IPS DF 4.7 (cell line): ENCODE measurements at regions not wholly inside any gene's neighbourhood (a gene's known extent, or its start where the extent isn't known, plus 50 kb on each side); places are given as distances from the start of the nearest gene placed in this dataset.

Experiments used
- DNase-seq: peaks from one replicate; pipeline ENCODE4 v3.0.0-alpha.2; 2013; ENCODE audit warnings: low spot score; ENCODE audit errors: extremely low read depth

DNA sequence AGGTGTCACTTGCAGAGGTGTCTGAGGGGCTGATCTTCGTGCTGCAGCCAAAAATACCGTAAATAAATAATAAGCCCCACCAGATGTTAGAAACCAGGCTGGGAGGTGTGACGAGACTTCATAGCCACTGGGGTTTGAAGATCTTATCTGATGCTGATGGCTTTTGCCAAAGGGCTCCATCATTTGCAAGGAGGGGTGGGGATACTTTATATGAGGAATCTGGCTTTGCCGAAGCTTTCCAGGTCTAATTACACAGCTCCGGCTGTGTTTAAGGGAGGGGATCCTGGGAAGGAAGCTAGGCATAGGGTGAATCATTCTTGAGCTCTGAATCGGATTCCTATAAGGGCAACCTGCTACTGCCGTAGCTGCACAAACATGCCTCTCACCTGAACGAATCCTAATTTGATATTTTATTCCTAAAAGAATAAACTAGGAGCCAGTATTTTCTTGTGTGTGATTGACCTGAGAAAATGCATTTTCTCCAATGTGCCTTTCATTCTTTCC is 249.6 kb downstream of the SOD2 start:
- no peak for DNase-seq

DNA sequence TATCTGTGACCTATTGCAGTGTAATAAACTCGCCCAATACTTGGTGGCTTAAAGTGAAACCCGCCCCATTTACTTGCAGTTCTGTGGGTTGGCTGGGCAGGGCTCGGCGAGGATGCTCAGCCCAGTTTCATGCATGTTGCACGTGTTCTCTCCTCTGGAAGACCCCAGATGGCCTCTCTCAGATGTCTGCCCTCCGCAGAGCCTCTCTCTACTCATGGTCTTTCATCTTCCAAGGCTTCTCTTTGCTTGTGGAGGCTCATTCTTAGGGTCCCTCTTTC is 251.4 kb downstream of the SOD2 start:
- DNase-seq: no peak

DNA sequence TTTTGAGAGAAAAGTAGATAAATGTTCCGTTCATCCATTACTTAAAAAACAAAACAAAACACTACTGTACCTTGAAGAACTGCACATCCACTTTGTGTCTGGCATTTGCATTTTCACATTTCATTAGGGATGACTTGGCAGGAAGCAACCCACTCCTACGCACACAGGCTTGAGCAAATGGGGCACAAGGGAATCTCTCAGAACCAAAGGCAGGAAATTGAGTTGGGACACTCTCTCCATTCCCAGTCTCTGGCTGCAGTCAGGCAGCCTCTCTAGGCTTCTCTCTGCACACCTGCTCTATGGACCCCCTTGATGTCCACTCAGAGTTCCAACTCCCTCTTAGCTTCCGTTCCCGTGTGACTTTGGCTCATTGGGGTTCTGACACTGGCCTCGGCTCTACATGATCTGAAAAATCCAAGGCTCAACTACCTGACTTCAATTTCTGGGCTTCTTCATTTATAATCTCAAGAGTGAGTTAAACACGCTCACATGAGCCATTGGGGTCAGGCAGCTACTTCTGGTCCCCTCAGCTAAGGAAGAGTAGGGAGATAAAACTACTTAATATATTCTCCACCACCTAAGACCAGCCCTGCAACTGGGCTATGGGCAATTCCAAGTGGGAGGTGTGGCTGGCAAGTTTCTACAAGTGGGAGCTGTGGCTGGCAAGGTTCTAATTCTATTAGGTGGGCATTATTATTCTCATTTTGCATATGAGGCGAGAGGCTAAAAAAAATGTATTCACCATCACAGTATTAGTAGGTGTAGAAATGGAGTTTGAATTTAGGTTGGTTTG is 251.9 kb downstream of the SOD2 start:
- DNase-seq: no peak

DNA sequence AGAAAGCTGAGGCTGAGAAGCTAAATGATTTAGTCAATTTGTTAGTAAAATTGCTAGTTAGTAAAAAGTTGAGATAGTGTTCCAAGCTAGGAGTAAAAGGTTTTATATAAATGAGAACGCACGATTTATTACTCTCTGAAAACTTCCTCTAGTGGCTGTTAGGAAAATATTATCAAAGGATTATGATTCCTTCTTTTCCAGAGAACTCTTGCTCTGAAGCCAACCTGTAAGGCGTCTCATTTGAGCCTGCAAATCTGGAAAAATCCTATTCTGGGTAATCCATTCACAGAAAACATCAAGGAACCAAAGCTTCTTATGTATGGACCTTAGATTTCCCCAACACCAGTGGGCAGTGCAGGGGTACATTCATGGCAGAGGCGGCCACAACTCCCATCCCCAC is 252.7 kb downstream of the SOD2 start:
- no peak for DNase-seq

DNA sequence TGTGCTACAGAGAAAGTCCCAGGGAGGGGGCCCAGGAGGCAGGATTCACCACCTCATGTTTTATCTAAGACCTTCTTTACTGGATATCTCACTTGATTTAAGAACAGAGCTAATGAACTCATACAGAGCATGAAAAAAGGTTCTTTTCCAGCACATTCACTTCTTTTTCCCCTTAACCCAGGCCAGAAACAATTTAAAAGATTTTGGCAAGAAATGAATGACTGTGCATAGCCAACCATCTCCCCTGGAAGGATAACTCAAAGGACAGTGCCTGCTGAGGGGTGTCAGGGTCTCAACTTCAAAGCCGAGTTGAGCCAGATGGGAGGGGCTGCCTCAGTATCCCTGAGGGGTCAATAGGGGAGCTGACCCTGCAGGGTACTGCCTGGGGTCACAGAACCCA is 253.4 kb downstream of the SOD2 start:
- no peak for DNase-seq

DNA sequence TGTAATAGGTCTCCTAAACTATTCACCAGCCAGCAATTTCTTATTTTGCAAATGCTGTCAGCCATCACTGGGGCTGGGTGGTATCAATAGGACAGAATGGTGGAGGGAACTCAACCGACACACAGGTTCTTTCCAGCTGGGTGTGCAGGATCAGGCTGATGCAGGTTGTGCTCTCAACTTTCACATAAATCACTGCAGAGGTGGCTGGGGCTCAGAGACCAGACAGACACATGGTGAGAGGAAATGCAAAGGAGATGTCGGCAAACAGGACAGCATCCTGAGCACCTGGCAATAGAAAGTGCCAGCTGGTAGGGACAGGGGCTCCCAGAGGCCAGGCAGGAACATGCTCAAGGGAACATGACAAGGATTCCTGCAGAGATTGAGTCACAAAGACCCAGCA is 254.9 kb downstream of the SOD2 start:
- no peak for DNase-seq

DNA sequence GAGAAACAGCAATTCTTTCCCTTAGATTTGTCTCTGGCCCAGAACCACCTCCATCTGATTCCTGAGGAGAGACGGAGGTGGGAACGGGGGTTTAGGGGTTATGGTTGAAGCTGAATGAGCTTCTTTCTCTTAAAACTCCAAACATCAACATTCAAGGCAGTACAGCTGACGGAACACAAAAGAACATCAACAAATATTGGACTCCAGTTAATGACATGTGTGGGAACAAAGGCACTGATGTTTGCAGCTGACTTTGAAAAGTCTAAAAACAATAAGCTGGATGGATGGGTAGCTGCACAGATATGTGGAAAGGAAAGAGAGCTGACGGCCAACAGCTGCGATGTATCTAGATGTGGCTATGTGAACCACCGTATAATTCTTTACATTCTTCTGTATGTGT is 256.5 kb downstream of the SOD2 start:
- DNase-seq: no peak

DNA sequence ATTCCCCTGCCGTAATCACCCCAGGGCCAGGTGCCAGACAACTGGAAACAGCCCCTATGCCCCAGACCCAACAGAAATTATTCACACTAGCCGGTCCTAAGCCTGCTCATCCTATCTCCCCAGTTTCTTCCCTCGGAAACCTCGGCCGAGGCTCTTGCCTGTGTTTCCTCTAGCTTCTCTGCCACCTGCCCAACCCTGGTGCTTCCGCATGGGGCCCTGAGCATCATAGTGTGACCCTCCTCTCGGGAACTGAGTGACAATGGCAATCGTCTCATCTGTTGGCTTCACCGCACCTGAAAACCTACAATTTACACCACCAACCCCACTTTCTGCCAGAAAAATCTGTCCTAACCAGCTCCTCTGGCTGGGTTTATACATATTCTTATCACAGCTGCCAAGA is 257.3 kb downstream of the SOD2 start:
- DNase-seq: no peak

DNA sequence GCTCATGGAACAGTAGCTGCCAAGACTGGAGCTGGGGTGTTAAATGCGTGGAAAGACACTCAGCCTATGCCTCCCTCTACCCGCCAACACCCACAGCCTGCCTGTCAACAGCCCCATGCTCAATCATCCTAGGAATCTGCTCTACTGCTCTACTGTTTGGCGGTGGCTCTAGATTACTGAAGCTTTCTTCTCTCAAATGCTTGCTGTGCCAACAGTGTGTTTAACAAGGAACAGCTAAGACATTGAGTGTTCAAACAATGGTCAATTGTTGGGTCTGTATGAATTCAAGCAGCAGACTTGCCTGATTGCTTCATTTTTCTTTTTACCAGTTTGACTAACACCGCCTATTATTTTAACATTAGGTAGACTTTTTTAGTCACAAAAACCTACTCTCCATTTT is 258.6 kb downstream of the SOD2 start:
- DNase-seq: no peak

DNA sequence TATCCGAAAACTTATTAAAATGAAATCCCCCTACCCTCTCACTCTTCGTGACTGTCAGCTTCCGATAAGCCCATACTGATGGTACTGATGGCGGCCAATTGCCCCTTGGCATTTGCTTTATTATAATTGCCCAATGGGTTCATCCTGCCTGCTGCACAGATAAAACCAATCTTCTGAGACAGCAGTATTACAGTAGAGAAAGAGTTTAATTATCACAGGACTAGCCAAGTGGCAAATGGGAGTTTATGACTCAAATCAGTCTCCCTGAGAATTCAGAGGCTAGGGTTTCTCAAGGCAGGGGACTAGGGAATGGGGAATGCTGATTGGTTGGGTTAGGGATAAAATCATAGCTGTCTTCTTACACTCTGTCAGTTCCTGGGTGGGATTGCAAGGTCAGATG is 259.5 kb downstream of the SOD2 start:
- no peak for DNase-seq

DNA sequence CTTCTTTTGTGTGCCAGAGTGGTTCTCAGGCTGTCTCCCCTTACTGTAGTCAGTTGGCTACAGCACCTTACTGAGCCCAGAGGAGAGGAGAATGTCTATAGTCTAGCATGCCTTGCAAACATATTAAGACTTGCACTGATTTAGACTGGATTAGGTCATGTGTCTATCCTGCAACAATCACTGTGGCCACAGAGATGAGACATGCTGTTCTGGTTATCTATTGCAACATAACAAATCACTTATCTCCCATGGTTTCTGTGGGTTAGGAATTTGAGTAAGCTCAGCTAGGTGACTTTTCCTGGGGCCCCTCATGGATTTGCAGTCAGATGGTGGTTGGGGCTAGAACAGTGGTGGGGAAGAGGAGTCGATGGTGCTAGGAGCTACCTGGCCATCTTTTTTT is 261.3 kb downstream of the SOD2 start:
- DNase-seq: no peak

DNA sequence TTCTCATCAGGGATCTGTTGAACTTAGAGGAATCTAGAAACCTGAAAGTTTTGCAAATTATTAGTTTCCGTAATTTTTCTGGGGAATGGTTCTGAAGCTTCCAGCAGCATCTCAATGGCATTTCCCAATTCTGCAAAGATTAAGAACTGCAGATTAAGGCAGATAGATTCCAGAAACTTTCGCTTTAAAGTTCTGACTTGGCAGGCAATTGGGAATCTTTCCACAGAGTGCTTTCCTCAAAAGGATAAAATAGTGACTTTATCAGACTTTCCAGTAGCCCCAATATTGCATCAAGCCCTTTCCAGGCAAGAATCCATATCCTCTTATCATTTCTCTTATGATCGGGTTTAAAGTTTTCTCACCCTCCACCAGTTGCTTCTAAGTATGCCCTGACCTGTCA is 261.1 kb downstream of the FNDC1 start:
- no peak for DNase-seq

DNA sequence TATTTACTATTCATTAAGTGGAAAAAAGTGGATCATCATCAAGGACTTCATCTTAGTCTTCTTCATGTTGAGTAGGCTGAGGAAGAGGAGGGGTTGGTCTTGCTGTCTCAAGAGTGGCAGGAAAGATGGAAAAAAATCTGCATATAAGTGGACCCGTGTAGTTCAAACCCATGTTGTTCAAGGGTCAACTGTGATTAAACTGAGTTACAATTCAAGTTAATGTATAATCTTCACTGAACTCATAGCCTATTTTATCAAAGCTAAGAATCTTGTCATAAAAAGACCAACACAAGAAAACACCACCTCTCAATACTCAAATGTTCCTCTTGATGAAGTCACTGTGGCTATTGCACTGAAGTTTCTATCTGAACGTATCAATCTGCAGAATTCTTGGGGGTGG is 260.2 kb downstream of the FNDC1 start:
- no peak for DNase-seq

DNA sequence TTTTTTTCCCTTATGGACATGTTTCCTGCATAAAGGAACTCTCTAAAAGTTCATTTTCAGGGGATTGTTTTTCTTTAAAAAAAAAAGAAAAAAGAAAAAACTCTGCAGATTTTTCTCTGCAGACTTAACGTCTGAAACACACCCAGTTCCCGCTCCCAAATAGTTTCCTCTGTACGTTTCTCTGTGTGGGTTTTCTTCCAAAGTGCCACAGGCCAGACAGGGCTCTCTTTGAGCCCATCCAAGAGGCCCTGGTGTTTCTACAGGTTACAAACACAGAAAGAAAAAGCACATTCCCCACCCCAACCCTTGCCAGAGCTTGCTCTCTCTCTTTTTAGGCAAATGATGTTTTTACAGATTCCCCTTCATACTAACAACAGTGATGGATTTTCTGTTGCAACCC is 258.6 kb downstream of the FNDC1 start:
- DNase-seq: no peak

DNA sequence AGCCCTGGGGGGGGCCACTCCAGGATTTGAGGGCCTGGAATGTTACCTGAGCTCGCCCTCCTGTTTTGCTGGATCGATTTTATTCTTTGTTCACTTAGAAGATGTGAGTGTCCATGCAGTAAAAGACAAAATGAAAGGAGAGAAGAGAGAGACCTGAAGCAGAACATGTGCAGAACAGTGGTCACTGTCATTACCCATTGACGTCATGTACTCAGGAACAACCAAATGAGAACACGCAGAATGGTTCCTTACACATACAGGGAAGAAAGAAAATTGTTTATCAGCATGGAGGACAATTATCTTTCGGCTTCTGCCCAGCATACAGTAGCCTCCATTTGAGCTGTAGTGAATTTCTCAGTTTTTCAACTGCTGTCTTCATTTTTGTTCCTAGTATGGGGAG is 258.1 kb downstream of the FNDC1 start:
- no peak for DNase-seq

DNA sequence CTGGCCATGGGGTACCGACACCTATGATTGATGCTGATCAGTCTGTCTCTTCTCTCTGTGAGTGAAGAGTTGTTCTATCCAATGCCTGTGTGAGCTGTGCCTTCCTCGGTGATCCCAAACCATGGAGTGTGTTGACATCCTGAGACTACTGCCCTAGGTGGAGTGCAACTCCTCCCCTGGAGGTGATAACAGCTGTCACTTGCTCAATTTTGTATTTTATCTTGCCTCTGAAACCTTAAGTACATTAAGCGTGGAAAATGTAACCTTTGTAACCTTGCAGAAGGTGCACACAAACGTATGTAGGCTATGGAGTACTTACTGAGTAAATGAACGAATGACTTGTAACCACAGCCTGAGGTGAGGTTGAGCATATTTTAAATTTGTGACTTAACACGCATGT is 256.2 kb downstream of the FNDC1 start:
- no peak for DNase-seq

DNA sequence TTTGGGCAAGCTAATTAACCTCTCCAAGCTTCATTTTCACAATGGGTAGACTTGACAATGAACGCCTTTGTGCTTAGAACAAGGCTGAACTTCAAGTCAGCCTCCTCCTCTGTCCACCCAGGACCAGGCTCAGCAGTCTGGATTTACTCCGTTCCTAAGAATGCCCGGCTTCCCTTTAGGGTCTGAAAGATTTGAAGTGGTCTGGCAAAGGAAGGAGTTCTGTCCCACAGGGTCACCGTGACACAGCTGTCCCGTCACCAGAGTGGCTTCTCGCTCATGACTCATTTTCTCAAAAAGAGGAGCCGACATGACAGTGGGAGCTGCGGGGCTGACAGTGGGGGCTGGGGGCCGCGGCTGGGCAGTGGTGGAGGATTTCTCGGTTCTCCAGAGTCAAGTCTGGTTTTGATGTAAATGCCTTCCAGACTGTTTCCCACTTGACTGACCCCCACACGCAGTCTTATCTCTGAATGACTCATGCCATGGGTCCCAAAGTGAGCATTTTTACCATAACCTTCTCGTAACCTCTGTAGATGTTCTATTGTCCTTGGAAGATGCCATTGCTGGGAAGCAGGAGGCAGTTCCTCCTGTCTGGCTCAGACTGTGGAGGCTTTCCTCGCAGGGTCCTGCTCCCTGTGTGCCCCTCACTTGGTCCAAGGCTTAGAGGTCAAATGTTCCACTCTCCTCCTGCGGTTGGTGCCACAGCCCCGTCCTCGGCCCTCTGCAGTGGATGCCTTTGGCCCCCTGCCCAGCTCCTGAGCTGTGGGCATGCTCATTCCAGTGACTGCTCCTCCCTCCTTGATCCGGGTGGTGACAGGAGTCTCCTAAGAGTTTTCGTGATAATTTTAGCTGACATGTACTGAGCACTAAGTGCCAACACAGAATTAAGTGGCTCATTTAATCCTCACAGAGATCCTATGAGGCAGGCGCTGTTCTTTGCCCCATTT is 253.1 kb downstream of the FNDC1 start:
- no peak for DNase-seq

DNA sequence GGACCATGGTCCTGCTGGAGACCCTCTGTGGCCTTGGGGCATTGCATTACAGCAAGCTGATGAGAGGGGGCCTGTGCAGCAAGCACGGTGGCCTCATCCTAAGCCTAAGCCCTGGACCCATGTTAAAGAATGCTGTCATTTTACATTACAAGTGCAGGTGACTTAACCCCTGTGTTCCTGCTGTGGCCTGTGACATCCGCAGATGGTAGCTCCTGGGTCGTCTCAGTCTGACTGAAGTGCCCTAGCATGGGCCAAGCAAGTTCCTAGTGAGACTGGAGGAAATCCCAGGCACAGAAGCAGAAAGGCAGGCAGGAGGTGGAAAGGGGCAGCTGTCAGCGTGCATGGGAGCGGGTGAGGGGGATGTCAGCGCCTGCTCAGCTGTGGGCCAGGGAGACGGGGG is 252.4 kb downstream of the FNDC1 start:
- no peak for DNase-seq

DNA sequence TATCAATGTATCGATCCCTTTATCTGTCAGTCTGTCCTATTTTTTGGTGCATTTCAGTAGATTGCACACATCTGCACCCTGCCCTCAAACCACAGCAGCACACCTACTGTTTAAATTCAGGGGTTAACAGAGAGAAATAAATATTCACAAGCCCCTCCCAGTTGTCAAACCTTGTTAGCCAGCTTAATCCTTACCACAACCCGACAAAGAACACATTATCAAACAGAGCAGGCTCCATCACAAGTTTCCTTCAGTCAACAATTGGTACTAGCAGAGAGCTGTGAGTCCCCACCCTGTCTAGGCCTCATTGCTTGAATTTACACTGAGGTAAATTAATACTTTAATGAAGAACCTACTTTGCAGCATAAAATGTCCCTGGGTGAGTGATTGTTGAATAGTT is 249.8 kb downstream of the FNDC1 start:
- DNase-seq: no peak

DNA sequence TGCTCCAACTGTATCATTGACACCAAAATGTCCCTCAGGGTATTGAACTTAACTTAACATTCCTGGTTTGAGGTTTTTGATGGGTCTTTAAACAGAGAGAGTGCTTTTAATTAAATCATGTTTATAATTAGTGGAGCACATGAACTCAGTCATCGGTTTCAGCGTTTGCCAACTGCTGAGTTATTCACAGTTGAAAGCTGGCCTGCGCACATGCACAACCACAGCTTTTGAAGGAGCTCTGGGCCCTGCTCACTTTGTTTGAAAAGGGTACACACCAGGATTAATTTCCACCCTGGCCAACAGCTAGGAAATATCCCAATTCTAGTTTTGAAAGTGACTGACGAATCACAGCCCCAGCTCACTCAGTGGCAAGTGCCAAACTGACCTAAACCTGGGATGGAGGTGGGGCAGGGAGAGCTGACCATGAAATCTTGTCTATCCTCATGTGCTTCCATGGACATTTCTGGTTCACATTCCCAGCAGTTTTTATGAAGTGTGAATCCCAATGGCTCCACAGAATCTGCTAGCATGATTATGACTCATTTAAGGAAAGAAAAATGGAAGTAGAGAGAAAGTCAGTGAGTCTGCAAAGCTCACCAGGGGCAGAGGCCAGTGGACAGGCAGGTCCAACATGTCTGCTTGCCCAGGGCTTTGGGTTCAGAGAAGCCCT is 247.8 kb downstream of the FNDC1 start:
- DNase-seq: no peak

DNA sequence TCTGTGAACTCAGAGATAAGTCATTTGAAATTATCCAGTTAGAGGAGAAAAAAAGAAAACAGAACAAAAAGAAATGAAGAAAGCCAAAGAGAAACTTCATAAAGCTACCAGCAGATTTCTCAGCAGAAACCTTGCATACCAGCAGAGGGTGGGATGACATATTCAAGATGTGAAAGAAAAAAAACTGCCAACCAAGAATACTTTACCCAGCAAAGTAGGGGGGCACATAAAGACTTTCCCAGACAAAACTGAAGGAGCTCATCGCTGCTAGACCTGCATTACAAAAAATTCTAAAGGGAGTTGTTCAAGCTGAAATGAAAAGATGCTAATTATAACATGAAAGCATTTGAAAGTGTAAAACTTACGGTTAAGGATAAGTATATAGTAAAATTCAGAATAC is 246.3 kb downstream of the FNDC1 start:
- no peak for DNase-seq

DNA sequence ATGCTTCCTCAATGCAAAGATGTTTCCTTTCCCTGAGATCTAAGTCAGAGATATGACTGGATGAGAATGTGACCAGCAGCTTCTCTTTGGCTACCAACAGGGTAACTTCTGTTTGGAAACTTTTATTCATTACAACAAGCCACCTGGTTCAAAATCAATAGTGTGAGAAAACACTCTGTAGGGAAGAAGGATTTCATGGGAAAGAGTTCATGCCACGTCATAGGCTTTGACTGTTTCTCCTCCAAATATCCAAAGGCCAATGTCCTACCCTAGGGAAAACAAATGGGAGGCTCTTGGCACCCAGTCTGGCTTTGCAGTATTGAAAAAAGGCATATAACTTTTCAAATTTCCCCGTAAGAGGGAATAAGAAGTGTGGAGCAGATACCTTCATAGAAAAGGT is 245.5 kb downstream of the FNDC1 start:
- DNase-seq: no peak
